SK-N-SH treated with all-trans-retinoic acid at 6 μM for 48 hours (cell line): ENCODE measurements at regions not wholly inside any gene's neighbourhood (a gene's known extent, or its start where the extent isn't known, plus 50 kb on each side); places are given as distances from the start of the nearest gene placed in this dataset.
A peak's percentile ranks its signal among the peaks of the same experiment; 100 is the strongest.
"Not testable (repeated sequence)": the region's sequence is repeated elsewhere in the genome, so short reads cannot be mapped to it uniquely, and the experiment has no call there.

ENCODE experiments used
- ATAC-seq: fragments of 200-7000 bp; cut with Tn5 transposase; 3 replicates; pipeline ENCODE4 v1.9.1; 2020; ENCODE audit warnings: mild to moderate bottlenecking, moderate library complexity
- ARNTL ChIP-seq: fragments of 450-650 bp; formaldehyde crosslinking; IDR thresholded peaks from 2 replicates; pipeline ENCODE4 v1.5.0; 2020; ENCODE audit warnings: low read depth, mild to moderate bottlenecking, moderate library complexity, borderline replicate concordance
- BACH2 ChIP-seq: fragments of 250-450 bp; sonication (Bioruptor Pico); IDR thresholded peaks from 2 replicates; pipeline ENCODE4 v1.9.0; 2021; ENCODE audit warnings: mild to moderate bottlenecking, borderline replicate concordance
- CSDC2 ChIP-seq: fragments of 250-450 bp; sonication (Bioruptor Pico); IDR thresholded peaks from 2 replicates; pipeline ENCODE4 v1.5.0; 2020; ENCODE audit warnings: mild to moderate bottlenecking, moderate library complexity
- ESRRG ChIP-seq: fragments of 250-450 bp; sonication (Bioruptor Pico); IDR thresholded peaks from 2 replicates; pipeline ENCODE4 v1.6.1; 2021; ENCODE audit warnings: mild to moderate bottlenecking
- ISL1 ChIP-seq: fragments of 250-450 bp; sonication (Bioruptor Pico); IDR thresholded peaks from 2 replicates; pipeline ENCODE4 v2.1.2; 2022; ENCODE audit warnings: mild to moderate bottlenecking, moderate library complexity
- OSR1 ChIP-seq: fragments of 250-450 bp; sonication (Bioruptor Pico); IDR thresholded peaks from 2 replicates; pipeline ENCODE4 v1.8.0; 2022; ENCODE audit warnings: moderate library complexity, mild to moderate bottlenecking, inconsistent platforms
- RARB ChIP-seq: fragments of 250-450 bp; sonication (Bioruptor Pico); IDR thresholded peaks from 2 replicates; pipeline ENCODE4 v1.8.0; 2021; ENCODE audit warnings: mild to moderate bottlenecking, moderate library complexity
- SNAI2 ChIP-seq: fragments of 250-450 bp; sonication (Bioruptor Pico); IDR thresholded peaks from 2 replicates; pipeline ENCODE4 v1.5.0; 2020; ENCODE audit warnings: mild to moderate bottlenecking, moderate library complexity
- TCF4 ChIP-seq: fragments of 250-450 bp; sonication (Bioruptor Pico); IDR thresholded peaks from 2 replicates; pipeline ENCODE4 v1.8.0; 2021; ENCODE audit warnings: mild to moderate bottlenecking, moderate library complexity, borderline replicate concordance
- TOX ChIP-seq: fragments of 250-450 bp; sonication (Bioruptor Pico); IDR thresholded peaks from 2 replicates; pipeline ENCODE4 v1.8.0; 2021; ENCODE audit warnings: mild to moderate bottlenecking, moderate library complexity, borderline replicate concordance
- ZC3H10 ChIP-seq: fragments of 250-450 bp; sonication (Bioruptor Pico); IDR thresholded peaks from 2 replicates; pipeline ENCODE4 v1.5.1; 2021; ENCODE audit warnings: mild to moderate bottlenecking, moderate library complexity
- ZFP3 ChIP-seq: fragments of 250-450 bp; sonication (Bioruptor Pico); IDR thresholded peaks from 2 replicates; pipeline ENCODE4 v1.5.0; 2020; ENCODE audit warnings: mild to moderate bottlenecking, moderate library complexity
- ZFP30 ChIP-seq: fragments of 450-650 bp; formaldehyde crosslinking; IDR thresholded peaks from 2 replicates; pipeline ENCODE4 v1.5.0; 2022; ENCODE audit warnings: mild to moderate bottlenecking, moderate library complexity
- ZNF565 ChIP-seq: fragments of 450-650 bp; formaldehyde crosslinking; conservative IDR thresholded peaks from 2 replicates; pipeline ENCODE4 v1.5.0; 2020; ENCODE audit warnings: low read depth, mild to moderate bottlenecking, moderate library complexity
- ZNF8 ChIP-seq: fragments of 450-650 bp; formaldehyde crosslinking; IDR thresholded peaks from 2 replicates; pipeline ENCODE4 v1.5.0; 2020; ENCODE audit warnings: mild to moderate bottlenecking, moderate library complexity
- TF ChIP-seq, protein P1 (sequence below): fragments of 250-450 bp; sonication (Bioruptor Pico); IDR thresholded peaks from 2 replicates; pipeline ENCODE4 v1.8.0; 2021; ENCODE audit warnings: low read depth, mild to moderate bottlenecking, moderate library complexity, borderline replicate concordance
- TF ChIP-seq, protein P2 (sequence below): fragments of 250-450 bp; sonication (Bioruptor Pico); IDR thresholded peaks from 2 replicates; pipeline ENCODE4 v1.5.1; 2021; ENCODE audit warnings: mild to moderate bottlenecking, moderate library complexity
- TF ChIP-seq, protein P3 (sequence below): fragments of 250-450 bp; sonication (Bioruptor Pico); IDR thresholded peaks from 2 replicates; pipeline ENCODE4 v1.5.1; 2020; ENCODE audit warnings: low read depth, mild to moderate bottlenecking, moderate library complexity

DNA sequence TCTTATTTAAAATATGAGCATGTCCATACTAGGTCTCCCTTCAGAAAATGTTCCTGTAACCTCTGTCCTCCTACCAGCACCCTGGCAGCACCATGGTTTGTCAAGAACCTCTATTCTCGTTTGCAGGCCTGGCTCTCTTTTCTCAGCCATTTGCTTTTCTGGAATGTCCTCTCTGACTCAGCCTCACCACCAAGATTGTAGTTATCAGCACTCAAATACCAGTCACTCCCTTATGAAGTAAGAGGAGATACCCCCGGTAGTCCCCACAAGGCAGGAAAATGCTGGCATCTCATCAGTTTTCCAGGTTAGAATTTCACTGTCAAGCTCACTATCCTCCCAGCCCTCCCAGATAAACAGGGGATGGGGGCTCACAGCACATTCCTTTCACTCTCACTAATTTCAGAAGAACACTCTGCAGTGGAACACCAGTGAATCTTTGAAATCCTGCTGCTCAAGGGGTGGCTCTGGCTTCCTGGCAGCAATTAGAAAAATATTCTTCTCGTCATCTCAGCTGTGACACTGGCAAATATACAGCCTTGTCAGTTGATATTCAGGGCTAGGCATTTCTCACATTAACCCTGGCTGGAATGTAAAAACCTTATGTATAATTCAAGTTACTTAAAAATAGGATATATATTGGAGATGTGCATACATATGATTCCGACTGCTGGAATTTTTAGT is 129.2 kb downstream of the TBX18 start:
- ATAC-seq, result peak; percentile 72
- no peak for TF ChIP-seq ZFP30 (CRISPR knock-in tag)
- no peak for TF ChIP-seq CSDC2 (CRISPR knock-in tag)
- no peak for TF ChIP-seq TCF4
- TF ChIP-seq, protein P1, sequence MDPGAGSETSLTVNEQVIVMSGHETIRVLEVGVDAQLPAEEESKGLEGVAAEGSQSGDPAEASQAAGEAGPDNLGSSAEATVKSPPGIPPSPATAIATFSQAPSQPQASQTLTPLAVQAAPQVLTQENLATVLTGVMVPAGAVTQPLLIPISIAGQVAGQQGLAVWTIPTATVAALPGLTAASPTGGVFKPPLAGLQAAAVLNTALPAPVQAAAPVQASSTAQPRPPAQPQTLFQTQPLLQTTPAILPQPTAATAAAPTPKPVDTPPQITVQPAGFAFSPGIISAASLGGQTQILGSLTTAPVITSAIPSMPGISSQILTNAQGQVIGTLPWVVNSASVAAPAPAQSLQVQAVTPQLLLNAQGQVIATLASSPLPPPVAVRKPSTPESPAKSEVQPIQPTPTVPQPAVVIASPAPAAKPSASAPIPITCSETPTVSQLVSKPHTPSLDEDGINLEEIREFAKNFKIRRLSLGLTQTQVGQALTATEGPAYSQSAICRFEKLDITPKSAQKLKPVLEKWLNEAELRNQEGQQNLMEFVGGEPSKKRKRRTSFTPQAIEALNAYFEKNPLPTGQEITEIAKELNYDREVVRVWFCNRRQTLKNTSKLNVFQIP (CRISPR knock-in tag), result no peak
- TF ChIP-seq OSR1, result no peak
- TF ChIP-seq ZFP3 (CRISPR knock-in tag), result no peak
- TF ChIP-seq ZC3H10 (CRISPR knock-in tag), result no peak
- TF ChIP-seq SNAI2 (CRISPR knock-in tag), result no peak
- no peak for TF ChIP-seq ZNF8 (CRISPR knock-in tag)
- no peak for TF ChIP-seq ARNTL (CRISPR knock-in tag)
- TF ChIP-seq TOX (CRISPR knock-in tag), result no peak
- TF ChIP-seq, protein P2, sequence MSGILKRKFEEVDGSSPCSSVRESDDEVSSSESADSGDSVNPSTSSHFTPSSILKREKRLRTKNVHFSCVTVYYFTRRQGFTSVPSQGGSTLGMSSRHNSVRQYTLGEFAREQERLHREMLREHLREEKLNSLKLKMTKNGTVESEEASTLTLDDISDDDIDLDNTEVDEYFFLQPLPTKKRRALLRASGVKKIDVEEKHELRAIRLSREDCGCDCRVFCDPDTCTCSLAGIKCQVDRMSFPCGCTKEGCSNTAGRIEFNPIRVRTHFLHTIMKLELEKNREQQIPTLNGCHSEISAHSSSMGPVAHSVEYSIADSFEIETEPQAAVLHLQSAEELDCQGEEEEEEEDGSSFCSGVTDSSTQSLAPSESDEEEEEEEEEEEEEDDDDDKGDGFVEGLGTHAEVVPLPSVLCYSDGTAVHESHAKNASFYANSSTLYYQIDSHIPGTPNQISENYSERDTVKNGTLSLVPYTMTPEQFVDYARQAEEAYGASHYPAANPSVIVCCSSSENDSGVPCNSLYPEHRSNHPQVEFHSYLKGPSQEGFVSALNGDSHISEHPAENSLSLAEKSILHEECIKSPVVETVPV (CRISPR knock-in tag), result no peak
- TF ChIP-seq RARB, result no peak
- no peak for TF ChIP-seq BACH2 (CRISPR knock-in tag)
- TF ChIP-seq ESRRG (CRISPR knock-in tag), result no peak
- TF ChIP-seq, protein P3, sequence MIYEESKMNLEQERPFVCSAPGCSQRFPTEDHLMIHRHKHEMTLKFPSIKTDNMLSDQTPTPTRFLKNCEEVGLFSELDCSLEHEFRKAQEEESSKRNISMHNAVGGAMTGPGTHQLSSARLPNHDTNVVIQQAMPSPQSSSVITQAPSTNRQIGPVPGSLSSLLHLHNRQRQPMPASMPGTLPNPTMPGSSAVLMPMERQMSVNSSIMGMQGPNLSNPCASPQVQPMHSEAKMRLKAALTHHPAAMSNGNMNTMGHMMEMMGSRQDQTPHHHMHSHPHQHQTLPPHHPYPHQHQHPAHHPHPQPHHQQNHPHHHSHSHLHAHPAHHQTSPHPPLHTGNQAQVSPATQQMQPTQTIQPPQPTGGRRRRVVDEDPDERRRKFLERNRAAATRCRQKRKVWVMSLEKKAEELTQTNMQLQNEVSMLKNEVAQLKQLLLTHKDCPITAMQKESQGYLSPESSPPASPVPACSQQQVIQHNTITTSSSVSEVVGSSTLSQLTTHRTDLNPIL (CRISPR knock-in tag), result no peak
- TF ChIP-seq ZNF565 (CRISPR knock-in tag), result no peak

DNA sequence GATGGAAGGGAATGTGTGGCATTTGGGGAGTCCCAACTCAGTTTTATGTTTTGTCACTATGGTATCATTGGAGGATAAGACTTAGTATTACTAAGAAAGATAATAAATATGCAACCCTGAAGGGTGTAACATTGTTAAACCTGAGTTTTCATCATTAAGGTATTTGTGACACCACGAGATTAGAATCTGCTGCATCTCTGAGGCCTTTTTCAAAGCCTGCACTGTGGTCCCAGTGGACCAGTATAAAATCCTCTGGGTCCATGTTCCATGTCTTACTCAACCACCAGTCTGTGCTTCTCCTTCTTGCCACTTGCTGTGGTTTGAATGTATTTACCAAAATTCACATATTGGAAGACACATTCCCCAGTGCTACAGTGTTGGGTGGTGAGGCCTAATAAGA is 130.6 kb downstream of the TBX18 start:
- no peak for ATAC-seq
- no peak for TF ChIP-seq TCF4
- TF ChIP-seq ZC3H10 (CRISPR knock-in tag), result no peak
- TF ChIP-seq ZNF8 (CRISPR knock-in tag), result no peak
- TF ChIP-seq, protein P2 (CRISPR knock-in tag), result no peak
- TF ChIP-seq, protein P1 (CRISPR knock-in tag), result no peak
- TF ChIP-seq CSDC2 (CRISPR knock-in tag), result no peak

DNA sequence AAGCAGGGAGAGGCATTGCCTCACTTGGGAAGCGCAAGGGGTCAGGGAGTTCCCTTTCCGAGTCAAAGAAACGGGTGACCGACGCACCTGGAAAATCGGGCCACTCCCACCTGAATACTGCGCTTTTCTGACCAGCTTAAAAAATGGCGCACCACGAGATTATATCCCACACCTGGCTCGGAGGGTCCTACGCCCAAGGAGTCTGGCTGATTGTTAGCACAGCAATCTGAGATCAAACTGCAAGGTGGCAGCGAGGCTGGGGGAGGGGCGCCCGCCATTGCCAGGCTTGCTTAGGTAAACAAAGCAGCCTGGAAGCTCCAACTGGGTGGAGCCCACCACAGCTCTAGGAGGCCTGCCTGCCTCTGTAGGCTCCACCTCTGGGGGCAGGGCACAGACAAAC is 137.9 kb downstream of the TBX18 start:
- ATAC-seq, result not testable (repeated sequence)

DNA sequence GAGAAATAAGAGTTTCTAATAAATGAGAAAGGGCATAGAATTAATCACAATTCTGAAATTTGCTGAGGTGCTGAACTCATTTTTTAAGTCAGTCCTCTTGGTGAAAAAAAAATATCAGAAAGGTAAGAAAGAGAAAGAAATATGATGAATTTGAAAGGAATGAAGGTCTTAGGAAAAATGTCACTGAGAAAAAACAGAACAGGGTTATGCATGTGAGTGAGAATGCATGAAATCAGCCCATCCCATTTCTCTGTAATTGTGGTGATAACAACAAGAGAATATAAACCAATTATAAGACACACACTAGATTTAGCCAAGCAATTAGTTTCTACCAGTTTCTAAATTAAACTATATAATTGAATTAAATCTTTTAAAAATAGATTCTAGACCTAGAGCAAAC is 138.9 kb downstream of the TBX18 start:
- peak; percentile 61; the same call in 2 of the 3 replicates for ATAC-seq
- TF ChIP-seq ISL1 (CRISPR knock-in tag), result peak; percentile 37; the same call in 1 of the 2 replicates
- no peak for TF ChIP-seq ZFP3 (CRISPR knock-in tag)
- TF ChIP-seq, all 23 proteins: peak for 1
